ENCODE measurements at regions not wholly inside any gene's neighbourhood (a gene's known extent, or its start where the extent isn't known, plus 50 kb on each side); places are given as distances from the start of the nearest gene placed in this dataset.

GRCh38 chr1:79069828-79070227 is 63.3 kb upstream of the ADGRL4 start:
- H3K4me3 ChIP-seq, result no peak overlapping the region
- no peak for ATAC-seq

GRCh38 chr1:79059341-79059740 is 52.8 kb upstream of the ADGRL4 start:
- H3K27ac ChIP-seq, result no peak overlapping the region
- intact Hi-C loops (cut with DNase I; ENCODE audit: low total_unique reads), result no loop called here
- H3K4me3 ChIP-seq, result no peak overlapping the region
- H3K9me3 ChIP-seq, result no peaks in the 10 kb centered on the region
- in situ Hi-C loops (cut with MboI; ENCODE audit: low sequenced_read_pairs in 4 of 4), result no loop called here
- DNase-seq, result no peak
- TF ChIP-seq CTCF (IDR thresholded peaks at IDR 0.05 in 4 of 5, conservative IDR thresholded peaks at IDR 0.05 in 1 of 5) (no peak), POLR2A (IDR thresholded peaks at IDR 0.05) (no peak)
- H3K4me1 ChIP-seq, result no peaks in the 10 kb centered on the region
- no peaks in the 10 kb centered on the region for H3K27me3 ChIP-seq
- ATAC-seq, result no peak
- H3K36me3 ChIP-seq, result no peaks in the 10 kb centered on the region

More at GRCh38 chr1:79069828-79070227, 63.3 kb upstream of the ADGRL4 start:
- Histone ChIP-seq H3K9me3 (no peaks in the 10 kb centered on the region), H3K27ac (no peak overlapping the region), H3K36me3 (no peaks in the 10 kb centered on the region), H3K4me1 (no peaks in the 10 kb centered on the region), H3K27me3 (no peaks in the 10 kb centered on the region)
- in situ Hi-C loops (cut with MboI; ENCODE audit: low sequenced_read_pairs in 4 of 4), result no loop called here
- intact Hi-C loops (cut with DNase I; ENCODE audit: low total_unique reads), result no loop called here
- peak in 1 of 5 experiments; percentile 24 for TF ChIP-seq CTCF (IDR thresholded peaks at IDR 0.05 in 4 of 5, conservative IDR thresholded peaks at IDR 0.05 in 1 of 5)
- TF ChIP-seq POLR2A (IDR thresholded peaks at IDR 0.05), result no peak
- no peak for DNase-seq
